ENCODE measurements at regions not wholly inside any gene's neighbourhood (a gene's known extent, or its start where the extent isn't known, plus 50 kb on each side); places are given as distances from the start of the nearest gene placed in this dataset.

GRCh38 chr15:26433060-26433459, 339.8 kb downstream of the GABRB3 start:
- H3K27me3 ChIP-seq (ENCODE audit: insufficient read depth in 3 of 3, low read length in 2 of 3), result no peaks in the 10 kb centered on the region
- H3K27ac ChIP-seq, result no peak overlapping the region
- H3K9me3 ChIP-seq, result no peaks in the 10 kb centered on the region
- 52 to 59% (median 57%) methylated on average over 2 of the region's 2 CpGs for WGBS, 3 donors
- no peaks in the 10 kb centered on the region for H3K36me3 ChIP-seq (ENCODE audit: insufficient read depth in 1 of 2, low read depth in 1 of 2)
- no peaks in the 10 kb centered on the region for H3K4me1 ChIP-seq
- no peak for ATAC-seq
- no peak overlapping the region for H3K4me3 ChIP-seq
- DNase-seq, result no peak
- no peak for TF ChIP-seq CTCF (IDR thresholded peaks at IDR 0.05)
- intact Hi-C loops (cut with DNase I), result no loop called here

- no peak for ATAC-seq
- H3K9me3 ChIP-seq, result no peaks in the 10 kb centered on the region
- intact Hi-C loops (cut with DNase I), result no loop called here
- no peak for DNase-seq
- no peak overlapping the region for H3K4me3 ChIP-seq
- H3K27ac ChIP-seq, result no peak overlapping the region
- 70 to 81% (median 76%) methylated on average over 2 of the region's 2 CpGs for WGBS, 3 donors
- no peaks in the 10 kb centered on the region for H3K4me1 ChIP-seq
- no peak for TF ChIP-seq CTCF (IDR thresholded peaks at IDR 0.05)
- H3K36me3 ChIP-seq (ENCODE audit: insufficient read depth in 1 of 2, low read depth in 1 of 2), result no peaks in the 10 kb centered on the region
- no peaks in the 10 kb centered on the region for H3K27me3 ChIP-seq (ENCODE audit: insufficient read depth in 3 of 3, low read length in 2 of 3)
Observed at GRCh38 chr15:26421065-26421464, 351.8 kb downstream of the GABRB3 start.

- 62 to 65% (median 63%) methylated on average over 4 of the region's 4 CpGs for WGBS, 3 donors
- intact Hi-C loops (cut with DNase I), result loop anchor here in 1 of 2 donors (10.0 kb wide), 1 partner anchor 59 kb away; no protein-coding TSS in a partner anchor
- Histone ChIP-seq H3K9me3 (no peaks in the 10 kb centered on the region), H3K4me1 (no peaks in the 10 kb centered on the region), H3K4me3 (no peak overlapping the region), H3K27ac (no peak overlapping the region), H3K27me3 (ENCODE audit: insufficient read depth in 3 of 3, low read length in 2 of 3) (no peaks in the 10 kb centered on the region), H3K36me3 (ENCODE audit: insufficient read depth in 1 of 2, low read depth in 1 of 2) (no peaks in the 10 kb centered on the region)
- no peak for DNase-seq
- ATAC-seq, result no peak
- no peak for TF ChIP-seq CTCF (IDR thresholded peaks at IDR 0.05)
Observed at GRCh38 chr15:26395624-26396023, 377.2 kb downstream of the GABRB3 start.

- Histone ChIP-seq H3K4me1 (no peaks in the 10 kb centered on the region), H3K9me3 (no peaks in the 10 kb centered on the region), H3K36me3 (ENCODE audit: insufficient read depth in 1 of 2, low read depth in 1 of 2) (no peaks in the 10 kb centered on the region), H3K4me3 (no peak overlapping the region), H3K27me3 (ENCODE audit: insufficient read depth in 3 of 3, low read length in 2 of 3) (no peaks in the 10 kb centered on the region), H3K27ac (no peak overlapping the region)
- TF ChIP-seq CTCF (IDR thresholded peaks at IDR 0.05), result no peak
- intact Hi-C loops (cut with DNase I), result loop anchor here in 1 of 2 donors (10.0 kb wide), 1 partner anchor 60 kb away; no protein-coding TSS in a partner anchor
- 46 to 56% (median 49%) methylated on average over 8 of the region's 8 CpGs for WGBS, 3 donors
- ATAC-seq (no peak), DNase-seq (no peak)
Observed at GRCh38 chr15:26394801-26395200, 378.1 kb downstream of the GABRB3 start.

GRCh38 chr15:26392956-26393355, 379.9 kb downstream of the GABRB3 start:
- WGBS, 3 donors, result 78 to 93% (median 79%) methylated on average over 2 of the region's 2 CpGs
- intact Hi-C loops (cut with DNase I), result loop anchor here in 1 of 2 donors (2.0 to 10.0 kb wide), 2 partner anchors 16 to 62 kb away; no protein-coding TSS in a partner anchor
- no peaks in the 10 kb centered on the region for H3K27me3 ChIP-seq (ENCODE audit: insufficient read depth in 3 of 3, low read length in 2 of 3)
- DNase-seq (no peak), ATAC-seq (no peak)
- no peaks in the 10 kb centered on the region for H3K36me3 ChIP-seq (ENCODE audit: insufficient read depth in 1 of 2, low read depth in 1 of 2)
- no peak for TF ChIP-seq CTCF (IDR thresholded peaks at IDR 0.05)
- no peaks in the 10 kb centered on the region for H3K4me1 ChIP-seq
- H3K27ac ChIP-seq, result no peak overlapping the region
- no peaks in the 10 kb centered on the region for H3K9me3 ChIP-seq
- no peak overlapping the region for H3K4me3 ChIP-seq

Data from psoas muscle (tissue), 7 donors.